Astrocyte (in vitro differentiated cells and primary cell): ENCODE measurements at regions not wholly inside any gene's neighbourhood (a gene's known extent, or its start where the extent isn't known, plus 50 kb on each side); places are given as distances from the start of the nearest gene placed in this dataset.

Source experiments
- CTCF ChIP-seq: IDR thresholded peaks from 2 replicates; pipeline ENCODE4 v1.5.1; 2011; ENCODE audit warnings: low read depth, mild to moderate bottlenecking, inconsistent platforms, low read length, moderate library complexity; ENCODE audit not compliant: insufficient read depth
- EZH2 ChIP-seq: IDR thresholded peaks from 2 replicates; pipeline ENCODE4 v1.6.1; 2012; ENCODE audit warnings: mild to moderate bottlenecking, low read length, inconsistent platforms; ENCODE audit not compliant: insufficient read depth

DNA sequence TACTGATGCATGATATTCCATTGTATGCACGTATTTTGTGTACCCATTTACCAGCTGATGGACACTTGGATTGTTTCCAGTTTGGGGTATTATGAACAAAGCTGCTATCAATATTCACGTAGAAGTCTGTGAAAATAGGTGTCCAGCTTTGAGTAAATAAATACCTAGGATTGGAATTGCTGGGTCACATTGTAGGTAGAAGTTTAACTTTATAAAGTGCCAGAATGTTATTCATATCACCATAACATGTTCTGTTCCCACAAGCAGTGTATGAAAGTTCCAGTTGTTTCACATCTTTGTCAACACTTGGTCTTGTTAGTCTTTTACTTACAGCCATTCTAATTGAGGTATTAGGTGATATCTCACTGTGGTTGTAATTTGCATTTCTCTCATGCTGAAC is 108.0 kb upstream of the METAP2 start:
- TF ChIP-seq CTCF: no peak
- no peak for TF ChIP-seq EZH2
